Vagina (tissue), 2 donors: ENCODE measurements at regions not wholly inside any gene's neighbourhood (a gene's known extent, or its start where the extent isn't known, plus 50 kb on each side); places are given as distances from the start of the nearest gene placed in this dataset.

Experiments
- POLR2AphosphoS5 ChIP-seq, 2 donors: sonication (generic); formaldehyde crosslinking; IDR thresholded peaks; one replicate each; pipeline ENCODE4 v1.9.0; 2017; ENCODE audit warnings: antibody characterized with exemption in 2 of 2, mild to moderate bottlenecking in 2 of 2, low read depth in 1 of 2; ENCODE audit not compliant: insufficient read depth in 1 of 2
- TF ChIP-seq, protein P1 (sequence below), 3 experiments: fragments of 450-650 bp in 2 of 3; fragments of 200-600 bp in 1 of 3; sonication (generic) in 1 of 3; IDR thresholded peaks; one replicate each; pipeline ENCODE4 v1.5.1; 2017 to 2019; ENCODE audit warnings: antibody characterized with exemption in 3 of 3, mild to moderate bottlenecking in 2 of 3, moderate library complexity in 2 of 3

GRCh38 chr13:85334187-85334586 is 465.0 kb downstream of the SLITRK6 start:
- TF ChIP-seq, protein P1, sequence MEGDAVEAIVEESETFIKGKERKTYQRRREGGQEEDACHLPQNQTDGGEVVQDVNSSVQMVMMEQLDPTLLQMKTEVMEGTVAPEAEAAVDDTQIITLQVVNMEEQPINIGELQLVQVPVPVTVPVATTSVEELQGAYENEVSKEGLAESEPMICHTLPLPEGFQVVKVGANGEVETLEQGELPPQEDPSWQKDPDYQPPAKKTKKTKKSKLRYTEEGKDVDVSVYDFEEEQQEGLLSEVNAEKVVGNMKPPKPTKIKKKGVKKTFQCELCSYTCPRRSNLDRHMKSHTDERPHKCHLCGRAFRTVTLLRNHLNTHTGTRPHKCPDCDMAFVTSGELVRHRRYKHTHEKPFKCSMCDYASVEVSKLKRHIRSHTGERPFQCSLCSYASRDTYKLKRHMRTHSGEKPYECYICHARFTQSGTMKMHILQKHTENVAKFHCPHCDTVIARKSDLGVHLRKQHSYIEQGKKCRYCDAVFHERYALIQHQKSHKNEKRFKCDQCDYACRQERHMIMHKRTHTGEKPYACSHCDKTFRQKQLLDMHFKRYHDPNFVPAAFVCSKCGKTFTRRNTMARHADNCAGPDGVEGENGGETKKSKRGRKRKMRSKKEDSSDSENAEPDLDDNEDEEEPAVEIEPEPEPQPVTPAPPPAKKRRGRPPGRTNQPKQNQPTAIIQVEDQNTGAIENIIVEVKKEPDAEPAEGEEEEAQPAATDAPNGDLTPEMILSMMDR (IDR thresholded peaks at IDR 0.05), result no peak
- TF ChIP-seq POLR2AphosphoS5 (IDR thresholded peaks at IDR 0.05; ENCODE audit: insufficient read depth in 1 of 2, low read depth in 1 of 2), result no peak
